ENCODE measurements at regions not wholly inside any gene's neighbourhood (a gene's known extent, or its start where the extent isn't known, plus 50 kb on each side); places are given as distances from the start of the nearest gene placed in this dataset.

GRCh38 chr6:139545206-139546105 lies 171.0 kb upstream of the CITED2 start:
- Mint-ChIP-seq H3K4me3 (no peak overlapping the region), H3K4me1 (peaks cover 5% of the 10 kb centered on the region), H3K36me3 (no peaks in the 10 kb centered on the region), H3K27ac (no peak overlapping the region), H3K27me3 (no peaks in the 10 kb centered on the region), H3K9me3 (no peaks in the 10 kb centered on the region)
- no peak for DNase-seq

DNA sequence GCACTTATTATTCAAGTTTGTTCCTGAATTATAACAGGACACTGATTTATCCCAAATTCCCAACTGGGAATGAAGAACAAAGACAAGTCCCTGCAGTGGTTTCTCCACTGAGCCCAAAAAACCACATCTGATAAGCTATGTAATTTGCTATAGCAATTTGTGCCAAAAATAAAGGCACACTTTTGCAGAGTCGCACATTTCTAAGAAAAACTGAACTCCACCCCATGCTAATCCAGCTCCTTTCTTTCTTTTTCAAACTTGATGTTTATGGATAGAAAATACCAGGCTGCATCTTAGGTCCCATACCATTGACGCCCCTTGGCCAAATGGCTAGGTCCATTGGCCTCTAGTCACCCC lies 170.2 kb upstream of the CITED2 start:
- Mint-ChIP-seq H3K4me3 (no peak overlapping the region), H3K27ac (no peak overlapping the region), H3K36me3 (no peaks in the 10 kb centered on the region), H3K27me3 (no peaks in the 10 kb centered on the region), H3K9me3 (no peaks in the 10 kb centered on the region), H3K4me1 (peaks cover 10% of the 10 kb centered on the region)
- DNase-seq = no peak

DNA sequence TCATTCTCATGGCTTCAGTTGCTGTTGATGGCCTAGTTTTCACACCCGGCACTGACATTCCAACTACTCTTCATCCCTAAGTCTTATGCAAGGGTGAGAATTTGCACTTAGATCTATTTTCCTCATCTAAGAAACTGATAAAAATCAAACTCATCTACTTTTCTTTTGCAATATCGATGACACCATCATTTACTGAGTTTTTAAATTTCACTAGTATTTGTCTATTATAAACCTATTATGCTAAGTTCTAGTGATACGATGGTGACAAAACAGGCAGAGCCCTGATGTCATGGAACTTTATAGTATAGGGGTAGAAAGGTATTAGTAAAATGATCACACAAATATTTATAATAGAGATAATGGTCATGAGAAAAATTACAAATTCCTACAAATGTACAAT lies 167.9 kb upstream of the CITED2 start:
- no peak overlapping the region for H3K4me3 Mint-ChIP-seq
- no peak for DNase-seq
- no peaks in the 10 kb centered on the region for H3K27me3 Mint-ChIP-seq
- no peak overlapping the region for H3K27ac Mint-ChIP-seq
- no peaks in the 10 kb centered on the region for H3K9me3 Mint-ChIP-seq
- H3K36me3 Mint-ChIP-seq = no peaks in the 10 kb centered on the region
- H3K4me1 Mint-ChIP-seq = peaks cover 14% of the 10 kb centered on the region

DNA sequence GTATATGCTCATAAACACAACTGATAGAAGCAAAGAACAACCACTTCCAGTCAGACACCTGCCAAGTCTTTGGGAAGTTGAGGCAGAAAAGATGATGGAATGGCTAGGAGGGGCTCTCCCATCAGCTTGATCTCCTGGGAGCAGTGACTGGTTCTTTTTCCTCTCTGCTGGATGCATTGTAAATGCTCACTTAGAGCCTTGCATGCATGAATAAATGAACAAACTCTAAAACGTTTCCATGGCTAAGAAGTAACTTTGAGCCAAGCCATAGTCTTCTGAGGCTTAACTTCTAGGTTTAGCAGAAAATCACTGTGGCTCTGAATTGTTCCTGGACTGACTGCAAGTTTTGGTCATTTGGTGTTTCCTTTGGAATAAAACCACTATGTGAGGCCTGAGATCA lies 166.4 kb upstream of the CITED2 start:
- Mint-ChIP-seq H3K4me3 (no peak overlapping the region), H3K27ac (peak overlapping the region; percentile 25)

DNA sequence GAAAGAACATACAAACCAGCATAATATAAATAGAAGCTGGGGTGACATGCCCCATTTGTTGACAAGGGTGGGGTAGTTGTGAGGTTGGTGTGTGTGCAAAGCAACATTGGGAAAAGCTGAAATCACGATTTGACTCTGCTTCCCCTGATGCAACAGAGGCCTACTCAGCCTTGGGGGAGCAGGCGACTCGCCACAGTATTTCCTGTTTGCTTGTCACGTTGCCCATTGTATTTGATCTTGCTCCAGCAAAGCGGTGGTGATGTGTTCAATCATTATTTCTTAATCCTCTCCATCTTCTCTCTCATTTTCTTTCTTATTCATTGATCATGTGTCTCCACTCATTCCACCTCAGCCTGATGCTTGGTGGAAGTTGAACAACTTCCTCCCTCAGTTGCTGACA lies 165.8 kb upstream of the CITED2 start:
- Mint-ChIP-seq H3K27me3 (no peaks in the 10 kb centered on the region), H3K9me3 (no peaks in the 10 kb centered on the region), H3K36me3 (no peaks in the 10 kb centered on the region), H3K4me1 (peaks cover 14% of the 10 kb centered on the region), H3K27ac (peak overlapping the region; percentile 62), H3K4me3 (no peak overlapping the region)
- DNase-seq = peak; percentile 40

More for the DNA sequence above, 166.4 kb upstream of the CITED2 start:
- H3K36me3 Mint-ChIP-seq = no peaks in the 10 kb centered on the region
- no peaks in the 10 kb centered on the region for H3K9me3 Mint-ChIP-seq
- H3K27me3 Mint-ChIP-seq = no peaks in the 10 kb centered on the region
- peaks cover 14% of the 10 kb centered on the region for H3K4me1 Mint-ChIP-seq
- no peak for DNase-seq

- DNase-seq = no peak
- Mint-ChIP-seq H3K36me3 (no peaks in the 10 kb centered on the region), H3K27me3 (no peaks in the 10 kb centered on the region), H3K9me3 (no peaks in the 10 kb centered on the region), H3K27ac (peak overlapping the region; percentile 62), H3K4me3 (no peak overlapping the region), H3K4me1 (peaks cover 15% of the 10 kb centered on the region)
These were observed 165.4 kb upstream of the CITED2 start for GRCh38 chr6:139539852-139540251.

DNA sequence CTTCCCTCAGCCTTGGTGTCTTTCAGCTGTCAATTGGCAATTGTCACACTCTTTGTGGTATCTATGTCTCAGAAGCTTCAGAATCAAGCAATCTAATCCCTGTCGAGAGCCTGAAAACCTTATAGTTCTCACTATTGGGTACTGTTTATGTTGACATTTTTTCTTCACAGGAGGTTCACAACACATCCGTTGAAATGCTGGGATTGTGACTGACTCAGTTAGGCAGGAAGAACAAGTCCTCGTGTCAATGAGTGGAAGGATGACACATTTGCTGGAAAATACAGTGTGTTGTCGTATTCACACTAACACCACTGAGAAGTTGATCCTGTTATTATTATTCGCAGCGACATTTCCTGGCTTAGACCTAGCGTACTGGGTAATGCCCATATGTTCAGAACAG lies 163.9 kb upstream of the CITED2 start:
- Mint-ChIP-seq H3K36me3 (no peaks in the 10 kb centered on the region), H3K27me3 (no peaks in the 10 kb centered on the region), H3K4me3 (no peak overlapping the region), H3K9me3 (no peaks in the 10 kb centered on the region), H3K27ac (no peak overlapping the region), H3K4me1 (peaks cover 25% of the 10 kb centered on the region)
- DNase-seq = no peak

DNA sequence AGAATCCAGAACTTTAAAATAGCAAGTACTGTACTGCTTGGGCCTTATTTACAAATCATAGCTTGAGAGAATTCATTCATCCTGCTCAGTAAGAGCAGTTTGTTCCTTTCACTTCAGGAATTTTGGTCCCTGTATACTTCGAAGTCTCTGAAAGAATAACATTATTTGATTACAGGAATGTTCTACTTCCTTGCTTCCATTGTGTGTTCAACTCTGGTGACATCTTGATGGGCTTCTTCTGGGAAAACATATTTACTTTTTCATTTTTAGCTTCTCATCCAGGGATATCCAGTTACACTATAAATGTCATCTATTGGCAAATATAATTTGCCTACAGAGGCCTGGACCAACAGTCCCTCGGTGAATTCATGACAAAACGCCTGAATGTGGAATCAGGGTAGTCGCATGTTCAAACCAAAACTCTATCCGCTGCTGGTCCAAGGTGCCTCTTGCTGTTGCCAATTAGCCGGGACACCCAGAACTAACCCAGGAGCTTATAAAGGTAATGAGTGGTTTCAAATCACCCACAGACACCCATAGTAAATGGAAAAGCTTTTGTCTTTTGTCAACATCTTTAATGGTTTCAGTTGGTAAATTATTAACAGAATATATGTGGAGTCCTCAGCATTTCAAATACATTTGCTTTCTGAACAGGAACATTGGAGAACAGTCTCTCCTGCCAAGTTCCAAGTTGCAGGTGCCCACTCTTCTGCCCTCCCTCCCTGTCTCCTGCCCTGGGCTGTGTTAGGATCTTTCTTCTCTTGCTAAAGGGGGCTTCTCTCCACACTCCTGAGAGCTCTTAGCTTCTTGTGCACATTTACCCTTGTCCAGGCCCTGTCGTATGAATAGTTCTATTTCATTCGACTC lies 162.5 kb upstream of the CITED2 start:
- no peaks in the 10 kb centered on the region for H3K9me3 Mint-ChIP-seq
- H3K4me3 Mint-ChIP-seq = no peak overlapping the region
- peaks cover 25% of the 10 kb centered on the region for H3K4me1 Mint-ChIP-seq
- H3K36me3 Mint-ChIP-seq = no peaks in the 10 kb centered on the region
- no peak overlapping the region for H3K27ac Mint-ChIP-seq
- no peak for DNase-seq
- H3K27me3 Mint-ChIP-seq = no peaks in the 10 kb centered on the region

- no peak for DNase-seq
- no peak overlapping the region for H3K4me3 Mint-ChIP-seq
These were observed 160.1 kb upstream of the CITED2 start for GRCh38 chr6:139534472-139535115.

DNA sequence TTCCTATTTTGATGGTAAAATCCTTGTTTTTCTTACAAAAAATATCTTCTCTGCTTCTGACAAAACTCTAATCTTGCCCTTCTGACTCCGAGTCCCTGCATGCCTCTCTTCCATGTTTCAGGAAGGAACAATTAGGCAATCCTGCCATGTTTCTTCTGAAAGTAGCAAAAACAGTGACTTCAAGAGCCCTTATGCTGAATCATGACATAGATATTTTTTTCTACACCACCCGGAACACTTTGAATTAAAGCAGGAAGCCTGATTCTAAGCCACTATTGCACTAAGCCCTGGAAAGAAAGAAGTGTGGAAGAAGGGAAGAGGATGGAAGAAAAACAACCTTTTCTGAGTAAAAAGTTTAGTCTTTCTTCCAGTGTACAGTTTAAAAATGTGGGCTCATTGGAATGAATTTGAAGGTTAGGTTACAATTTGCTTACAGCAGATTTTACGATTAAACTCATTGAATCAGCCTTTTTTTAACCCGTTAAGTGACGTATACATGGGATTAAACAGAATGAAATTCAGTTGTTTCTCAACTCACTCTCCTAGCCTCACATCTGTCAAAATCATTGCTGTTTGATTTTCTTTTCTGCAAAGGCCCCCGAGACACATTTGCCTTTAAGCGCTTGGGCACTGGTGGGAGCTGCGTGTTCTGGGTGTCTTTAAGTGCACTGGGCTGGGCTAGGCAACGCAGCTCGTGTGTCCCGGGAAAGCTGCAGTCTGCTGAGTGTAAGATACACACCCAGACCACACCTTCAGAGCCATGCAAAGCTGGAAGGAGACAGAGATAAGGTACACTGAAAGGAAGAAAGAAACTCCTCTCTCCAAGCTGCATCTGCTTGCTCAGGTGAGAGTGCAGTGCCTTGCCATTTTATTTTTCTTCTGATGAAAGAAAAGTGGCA lies 159.4 kb upstream of the CITED2 start:
- Mint-ChIP-seq H3K27me3 (no peaks in the 10 kb centered on the region), H3K9me3 (peaks cover 5% of the 10 kb centered on the region), H3K4me1 (peaks cover 18% of the 10 kb centered on the region), H3K36me3 (no peaks in the 10 kb centered on the region), H3K4me3 (no peak overlapping the region), H3K27ac (no peak overlapping the region)
- DNase-seq = no peak

More at GRCh38 chr6:139534472-139535115, 160.1 kb upstream of the CITED2 start:
- Mint-ChIP-seq H3K27ac (peak overlapping the region; percentile 61), H3K4me1 (peaks cover 16% of the 10 kb centered on the region), H3K27me3 (no peaks in the 10 kb centered on the region), H3K9me3 (peaks cover 2% of the 10 kb centered on the region), H3K36me3 (no peaks in the 10 kb centered on the region)

GRCh38 chr6:139533171-139533570 lies 158.7 kb upstream of the CITED2 start:
- DNase-seq = no peak
- no peaks in the 10 kb centered on the region for H3K27me3 Mint-ChIP-seq
- H3K4me3 Mint-ChIP-seq = no peak overlapping the region
- no peaks in the 10 kb centered on the region for H3K36me3 Mint-ChIP-seq
- H3K9me3 Mint-ChIP-seq = peaks cover 5% of the 10 kb centered on the region
- peaks cover 21% of the 10 kb centered on the region for H3K4me1 Mint-ChIP-seq
- H3K27ac Mint-ChIP-seq = no peak overlapping the region

DNA sequence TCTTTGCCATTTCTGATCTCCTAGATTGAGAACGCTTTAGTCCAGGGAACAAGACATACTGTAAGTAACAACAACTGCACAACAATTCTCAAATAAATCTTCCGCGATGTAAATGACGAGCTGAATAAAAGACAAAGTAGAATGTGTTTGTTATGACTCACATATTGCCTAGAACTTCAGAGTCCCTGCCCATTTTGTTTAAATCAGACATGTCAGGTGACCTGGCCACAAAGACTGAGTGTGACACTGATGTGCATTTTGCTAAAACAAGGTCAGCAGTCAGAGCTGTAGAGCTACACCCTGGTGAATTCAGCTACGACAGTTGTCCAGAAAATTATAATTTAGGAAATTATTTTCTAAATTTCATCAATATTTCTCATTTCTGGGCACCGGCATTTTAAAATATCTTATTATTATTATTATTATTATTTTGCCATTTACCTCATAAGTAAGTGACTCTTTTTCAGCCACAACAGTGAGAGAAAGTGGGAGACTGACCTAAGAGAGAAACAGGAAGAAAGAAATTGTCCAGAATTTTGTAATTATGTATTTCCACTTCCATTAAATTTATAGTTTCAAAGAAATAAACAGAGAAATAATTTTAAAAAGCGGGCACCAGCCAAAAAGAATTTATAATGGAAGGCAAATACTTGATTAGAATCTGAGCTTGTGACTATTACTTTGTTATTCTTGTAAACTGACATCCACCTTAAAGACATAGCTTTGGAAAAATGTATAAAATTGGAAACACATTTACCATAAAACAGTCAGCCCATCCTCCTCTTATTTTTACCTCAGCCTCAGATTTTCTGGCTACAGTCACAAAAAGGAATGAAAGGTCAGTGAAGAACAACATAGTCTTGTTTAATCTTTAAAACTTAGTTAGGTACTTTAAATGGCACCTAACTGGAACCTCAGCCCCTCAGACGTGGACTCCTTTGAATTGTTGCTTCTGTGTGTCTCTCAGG lies 157.0 kb upstream of the CITED2 start:
- DNase-seq = no peak
- peaks cover 1% of the 10 kb centered on the region for H3K36me3 Mint-ChIP-seq
- H3K4me1 Mint-ChIP-seq = peaks cover 25% of the 10 kb centered on the region
- peaks cover 10% of the 10 kb centered on the region for H3K9me3 Mint-ChIP-seq
- no peak overlapping the region for H3K4me3 Mint-ChIP-seq
- peaks cover 8% of the 10 kb centered on the region for H3K27me3 Mint-ChIP-seq
- H3K27ac Mint-ChIP-seq = no peak overlapping the region

GRCh38 chr6:139530561-139530960 lies 156.1 kb upstream of the CITED2 start:
- Mint-ChIP-seq H3K4me3 (no peak overlapping the region), H3K36me3 (peaks cover 1% of the 10 kb centered on the region), H3K4me1 (peaks cover 25% of the 10 kb centered on the region), H3K27me3 (peaks cover 8% of the 10 kb centered on the region), H3K9me3 (peaks cover 10% of the 10 kb centered on the region), H3K27ac (no peak overlapping the region)
- no peak for DNase-seq
